OCI-LY1 (cell line): ENCODE measurements at regions not wholly inside any gene's neighbourhood (a gene's known extent, or its start where the extent isn't known, plus 50 kb on each side); places are given as distances from the start of the nearest gene placed in this dataset.

ENCODE experiments used
- EZH2 ChIP-seq: fragments of 200-600 bp; sonication (generic), shearing (Covaris generic); IDR thresholded peaks from 2 replicates; pipeline ENCODE4 v1.8.0; 2017; ENCODE audit warnings: borderline replicate concordance, mixed run types, mild to moderate bottlenecking, antibody characterized with exemption, low read length, moderate library complexity, mixed read lengths
- TF ChIP-seq, protein P1 (sequence below): fragments of 200-600 bp; sonication (generic), shearing (Covaris generic); IDR thresholded peaks from 2 replicates; pipeline ENCODE4 v1.5.1; 2017; ENCODE audit warnings: mild to moderate bottlenecking, antibody characterized with exemption, low read length, moderate library complexity, mixed read lengths

DNA sequence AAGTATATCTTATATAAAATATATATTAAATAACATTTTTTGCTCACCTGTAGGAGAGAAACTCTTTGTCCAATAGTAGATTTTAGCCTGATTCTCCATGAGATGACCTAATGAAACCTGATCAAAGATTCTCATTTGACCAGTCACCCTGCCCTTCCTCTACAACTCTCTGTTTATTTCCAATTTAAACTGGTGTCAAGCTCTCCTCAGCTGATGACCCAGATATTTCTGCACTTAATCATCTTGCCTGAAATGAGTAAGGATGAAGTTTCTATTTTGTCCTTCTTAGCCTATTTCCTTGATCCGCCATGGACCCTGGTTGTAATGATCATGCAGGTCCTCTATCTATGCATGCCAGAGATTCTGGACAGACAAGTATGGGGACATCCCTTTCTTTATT is 179.3 kb upstream of the FGF10 start:
- TF ChIP-seq, protein P1, sequence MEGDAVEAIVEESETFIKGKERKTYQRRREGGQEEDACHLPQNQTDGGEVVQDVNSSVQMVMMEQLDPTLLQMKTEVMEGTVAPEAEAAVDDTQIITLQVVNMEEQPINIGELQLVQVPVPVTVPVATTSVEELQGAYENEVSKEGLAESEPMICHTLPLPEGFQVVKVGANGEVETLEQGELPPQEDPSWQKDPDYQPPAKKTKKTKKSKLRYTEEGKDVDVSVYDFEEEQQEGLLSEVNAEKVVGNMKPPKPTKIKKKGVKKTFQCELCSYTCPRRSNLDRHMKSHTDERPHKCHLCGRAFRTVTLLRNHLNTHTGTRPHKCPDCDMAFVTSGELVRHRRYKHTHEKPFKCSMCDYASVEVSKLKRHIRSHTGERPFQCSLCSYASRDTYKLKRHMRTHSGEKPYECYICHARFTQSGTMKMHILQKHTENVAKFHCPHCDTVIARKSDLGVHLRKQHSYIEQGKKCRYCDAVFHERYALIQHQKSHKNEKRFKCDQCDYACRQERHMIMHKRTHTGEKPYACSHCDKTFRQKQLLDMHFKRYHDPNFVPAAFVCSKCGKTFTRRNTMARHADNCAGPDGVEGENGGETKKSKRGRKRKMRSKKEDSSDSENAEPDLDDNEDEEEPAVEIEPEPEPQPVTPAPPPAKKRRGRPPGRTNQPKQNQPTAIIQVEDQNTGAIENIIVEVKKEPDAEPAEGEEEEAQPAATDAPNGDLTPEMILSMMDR: no peak
- TF ChIP-seq EZH2: no peak
